Pons (tissue), 1 donor: ENCODE measurements at regions not wholly inside any gene's neighbourhood (a gene's known extent, or its start where the extent isn't known, plus 50 kb on each side); places are given as distances from the start of the nearest gene placed in this dataset.

ENCODE experiments used
- DNase-seq: peaks from one replicate; pipeline ENCODE4 v3.0.0-alpha.2; 2016; ENCODE audit warnings: low spot score

- no peak for DNase-seq
Measured at GRCh38 chr14:71711125-71711524, 221.1 kb upstream of the RGS6 start.

GRCh38 chr14:71711619-71712018 is 220.6 kb upstream of the RGS6 start:
- no peak for DNase-seq

- DNase-seq: no peak
Measured at GRCh38 chr14:71712478-71712877, 219.8 kb upstream of the RGS6 start.

GRCh38 chr14:71713016-71713415 is 219.2 kb upstream of the RGS6 start:
- DNase-seq: no peak

GRCh38 chr14:71713451-71713850 is 218.8 kb upstream of the RGS6 start:
- DNase-seq: no peak

- DNase-seq: no peak
Measured at GRCh38 chr14:71714225-71714624, 218.0 kb upstream of the RGS6 start.

GRCh38 chr14:71716041-71716772 is 216.0 kb upstream of the RGS6 start:
- no peak for DNase-seq

GRCh38 chr14:71720978-71721624 is 211.1 kb upstream of the RGS6 start:
- DNase-seq: peak; percentile 71

GRCh38 chr14:71721791-71722190 is 210.4 kb upstream of the RGS6 start:
- no peak for DNase-seq

GRCh38 chr14:71722885-71723284 is 209.3 kb upstream of the RGS6 start:
- no peak for DNase-seq

GRCh38 chr14:71725922-71726579 is 206.2 kb upstream of the RGS6 start:
- DNase-seq: no peak

GRCh38 chr14:71726580-71727021 is 205.6 kb upstream of the RGS6 start:
- DNase-seq: no peak

GRCh38 chr14:71728386-71728785 is 203.8 kb upstream of the RGS6 start:
- DNase-seq: no peak

- no peak for DNase-seq
Measured at GRCh38 chr14:71729596-71729995, 202.6 kb upstream of the RGS6 start.

- DNase-seq: no peak
Measured at GRCh38 chr14:71730471-71730870, 201.8 kb upstream of the RGS6 start.

GRCh38 chr14:71731096-71731495 is 201.1 kb upstream of the RGS6 start:
- DNase-seq: no peak

- no peak for DNase-seq
Measured at GRCh38 chr14:71733210-71733883, 198.9 kb upstream of the RGS6 start.

- DNase-seq: no peak
Measured at GRCh38 chr14:71734076-71734475, 198.2 kb upstream of the RGS6 start.

- no peak for DNase-seq
Measured at GRCh38 chr14:71734885-71735284, 197.3 kb upstream of the RGS6 start.

GRCh38 chr14:71737760-71738159 is 194.5 kb upstream of the RGS6 start:
- no peak for DNase-seq

GRCh38 chr14:71739273-71739990 is 192.8 kb upstream of the RGS6 start:
- DNase-seq: no peak

- no peak for DNase-seq
Measured at GRCh38 chr14:71741241-71741640, 191.0 kb upstream of the RGS6 start.
